GM23338 (cell line): ENCODE measurements at regions not wholly inside any gene's neighbourhood (a gene's known extent, or its start where the extent isn't known, plus 50 kb on each side); places are given as distances from the start of the nearest gene placed in this dataset.

Source experiments
- ATAC-seq: fragments of 200-7000 bp; cut with Tn5 transposase; 3 replicates; pipeline ENCODE4 v1.9.1; 2020
- DNase-seq: peaks from one replicate; pipeline ENCODE4 v3.0.0-alpha.2; 2015; ENCODE audit warnings: low spot score
- H2AFZ ChIP-seq: fragments of 200-600 bp; sonication (generic); 2 replicates; pipeline ENCODE4 v1.8.0; 2016; ENCODE audit warnings: antibody characterized with exemption, mild to moderate bottlenecking, moderate library complexity
- H3F3A ChIP-seq: fragments of 200-600 bp; sonication (generic); replicated peaks from 2 replicates; pipeline ENCODE4 v1.8.0; 2017; ENCODE audit warnings: antibody characterized with exemption, mixed run types, low read depth
- H3K27ac ChIP-seq: fragments of 200-600 bp; sonication (generic); 2 replicates; pipeline ENCODE4 v1.6.1; 2016; ENCODE audit warnings: low read depth
- H3K27me3 ChIP-seq: fragments of 200-600 bp; sonication (generic); 2 replicates; pipeline ENCODE4 v1.8.0; 2016; ENCODE audit warnings: mild to moderate bottlenecking, mixed run types, moderate library complexity; ENCODE audit not compliant: insufficient read depth
- H3K36me3 ChIP-seq: fragments of 200-600 bp; sonication (generic); 2 replicates; pipeline ENCODE4 v1.8.0; 2016; ENCODE audit warnings: mild to moderate bottlenecking; ENCODE audit not compliant: insufficient read depth
- H3K4me1 ChIP-seq: fragments of 200-600 bp; sonication (generic); 2 replicates; pipeline ENCODE4 v1.8.0; 2016; ENCODE audit warnings: mild to moderate bottlenecking, moderate library complexity; ENCODE audit not compliant: insufficient read depth
- H3K4me2 ChIP-seq: fragments of 200-600 bp; sonication (generic); 2 replicates; pipeline ENCODE4 v1.7.1; 2017; ENCODE audit warnings: mixed run types
- H3K4me3 ChIP-seq: fragments of 200-600 bp; sonication (generic); 2 replicates; pipeline ENCODE4 v1.6.1; 2016; ENCODE audit warnings: mixed run types
- H3K79me2 ChIP-seq: fragments of 200-600 bp; sonication (generic); replicated peaks from 2 replicates; pipeline ENCODE4 v1.8.0; 2017; ENCODE audit warnings: mild to moderate bottlenecking; ENCODE audit not compliant: insufficient read depth
- H3K9me2 ChIP-seq: fragments of 200-600 bp; sonication (generic); 2 replicates; pipeline ENCODE4 v1.8.0; 2017; ENCODE audit not compliant: insufficient read depth
- H4K20me1 ChIP-seq: fragments of 200-600 bp; sonication (generic); replicated peaks from 2 replicates; pipeline ENCODE4 v1.8.0; 2017; ENCODE audit warnings: mild to moderate bottlenecking; ENCODE audit not compliant: insufficient read depth
- H3K27ac Mint-ChIP-seq: 2 replicates; pipeline ENCODE4 v1.8.0; 2020; ENCODE audit warnings: inconsistent platforms, mild to moderate bottlenecking, moderate library complexity, mixed read lengths
- H3K27me3 Mint-ChIP-seq: 3 replicates; pipeline ENCODE4 v1.8.0; 2022; ENCODE audit warnings: low read depth, mild to moderate bottlenecking, moderate library complexity, mixed read lengths, inconsistent platforms; ENCODE audit not compliant: insufficient read depth, poor library complexity
- H3K36me3 Mint-ChIP-seq: 3 replicates; pipeline ENCODE4 v1.8.0; 2021; ENCODE audit warnings: low read depth, mild to moderate bottlenecking, inconsistent platforms, moderate library complexity, mixed read lengths
- H3K4me1 Mint-ChIP-seq: 3 replicates; pipeline ENCODE4 v1.8.0; 2020; ENCODE audit warnings: mild to moderate bottlenecking, inconsistent platforms, mixed read lengths
- H3K4me3 Mint-ChIP-seq: 3 replicates; pipeline ENCODE4 v1.8.0; 2021; ENCODE audit warnings: moderate library complexity, mild to moderate bottlenecking, inconsistent platforms, mixed read lengths
- H3K9me3 Mint-ChIP-seq: 3 replicates; pipeline ENCODE4 v1.8.0; 2020; ENCODE audit warnings: moderate library complexity, mild to moderate bottlenecking, inconsistent platforms, mixed read lengths
- CREB1 ChIP-seq: fragments of 250-450 bp; sonication (Bioruptor Pico); IDR thresholded peaks from 2 replicates; pipeline ENCODE4 v1.5.0; 2020; ENCODE audit warnings: low read depth, mild to moderate bottlenecking, moderate library complexity
- CTCF ChIP-seq, 2 experiments: fragments of 200-600 bp in 1 of 2; sonication (generic) in 1 of 2; conservative IDR thresholded peaks; 2 replicates each; pipeline versions ENCODE4 v1.5.1 to v1.6.1; 2016 to 2017; ENCODE audit warnings: antibody characterized with exemption in 2 of 2, low read depth in 2 of 2, mild to moderate bottlenecking in 2 of 2, moderate library complexity in 1 of 2
- ETS1 ChIP-seq: IDR thresholded peaks from 2 replicates; pipeline ENCODE4 v1.6.1; 2016; ENCODE audit warnings: antibody characterized with exemption
- EZH2 ChIP-seq: fragments of 200-600 bp; sonication (generic); IDR thresholded peaks from one replicate; pipeline ENCODE4 v1.8.0; 2017; ENCODE audit warnings: antibody characterized with exemption, mild to moderate bottlenecking, low read depth; ENCODE audit not compliant: unreplicated experiment
- EZH2phosphoT487 ChIP-seq: fragments of 200-600 bp; sonication (generic); IDR thresholded peaks from one replicate; pipeline ENCODE4 v1.8.1; 2018; ENCODE audit warnings: antibody characterized with exemption; ENCODE audit not compliant: unreplicated experiment
- JUNB ChIP-seq: IDR thresholded peaks from one replicate; pipeline ENCODE4 v1.6.1; 2016; ENCODE audit warnings: antibody characterized with exemption; ENCODE audit not compliant: unreplicated experiment
- NANOG ChIP-seq: IDR thresholded peaks from 2 replicates; pipeline ENCODE4 v1.6.1; 2016; ENCODE audit warnings: antibody characterized with exemption, borderline replicate concordance
- POLR2AphosphoS5 ChIP-seq: IDR thresholded peaks from 2 replicates; pipeline ENCODE4 v1.6.1; 2016; ENCODE audit warnings: antibody characterized with exemption, low read depth
- REST ChIP-seq: IDR thresholded peaks from one replicate; pipeline ENCODE4 v1.6.1; 2018; ENCODE audit warnings: antibody characterized with exemption; ENCODE audit not compliant: unreplicated experiment
- STAT1 ChIP-seq: IDR thresholded peaks from one replicate; pipeline ENCODE4 v1.6.1; 2016; ENCODE audit warnings: antibody characterized with exemption; ENCODE audit not compliant: unreplicated experiment
- ZNF114 ChIP-seq: fragments of 250-450 bp; sonication (Bioruptor Pico); IDR thresholded peaks from 2 replicates; pipeline ENCODE4 v1.5.0; 2020; ENCODE audit warnings: mild to moderate bottlenecking, moderate library complexity
- ZNF331 ChIP-seq: fragments of 250-450 bp; sonication (Bioruptor Pico); IDR thresholded peaks from 2 replicates; pipeline ENCODE4 v1.5.0; 2020; ENCODE audit warnings: low read depth, mild to moderate bottlenecking, moderate library complexity
- ZNF462 ChIP-seq: fragments of 250-450 bp; sonication (Bioruptor Pico); IDR thresholded peaks from 2 replicates; pipeline ENCODE4 v1.5.0; 2020; ENCODE audit warnings: mild to moderate bottlenecking, moderate library complexity

- Histone ChIP-seq H3K9me2 (no peaks in the 10 kb centered on the region), H3K79me2 (no peaks in the 10 kb centered on the region), H2AFZ (no peak overlapping the region), H3F3A (no peaks in the 10 kb centered on the region), H3K27ac (no peak overlapping the region), H3K36me3 (no peaks in the 10 kb centered on the region), H3K4me1 (no peaks in the 10 kb centered on the region), H3K4me2 (no peak overlapping the region), H3K4me3 (no peak overlapping the region), H3K27me3 (no peaks in the 10 kb centered on the region), H4K20me1 (no peaks in the 10 kb centered on the region)
- peaks cover 17% of the 10 kb centered on the region; the same call in 2 of the 3 replicates for H3K9me3 Mint-ChIP-seq
- H3K36me3 Mint-ChIP-seq: peaks cover 9% of the 10 kb centered on the region; the same call in 1 of the 3 replicates
- H3K27me3 Mint-ChIP-seq: no peaks in the 10 kb centered on the region
- TF ChIP-seq ZNF114 (CRISPR knock-in tag) (no peak), ETS1 (no peak), STAT1 (no peak), POLR2AphosphoS5 (no peak), REST (no peak), EZH2phosphoT487 (no peak), NANOG (no peak), JUNB (no peak), CREB1 (no peak), CTCF (conservative IDR thresholded peaks at IDR 0.05; ENCODE audit: low read depth in 2 of 2) (no peak), ZNF462 (CRISPR knock-in tag) (no peak), EZH2 (no peak), ZNF331 (CRISPR knock-in tag) (no peak)
- H3K4me3 Mint-ChIP-seq: no peak overlapping the region
- peaks cover 7% of the 10 kb centered on the region; the same call in 2 of the 3 replicates for H3K4me1 Mint-ChIP-seq
- DNase-seq (no peak), ATAC-seq (no peak)
- H3K27ac Mint-ChIP-seq: no peak overlapping the region
Measured at GRCh38 chr2:128805918-128806317, 487.2 kb upstream of the HS6ST1 start.
